ENCODE measurements at regions not wholly inside any gene's neighbourhood (a gene's known extent, or its start where the extent isn't known, plus 50 kb on each side); places are given as distances from the start of the nearest gene placed in this dataset.

DNA sequence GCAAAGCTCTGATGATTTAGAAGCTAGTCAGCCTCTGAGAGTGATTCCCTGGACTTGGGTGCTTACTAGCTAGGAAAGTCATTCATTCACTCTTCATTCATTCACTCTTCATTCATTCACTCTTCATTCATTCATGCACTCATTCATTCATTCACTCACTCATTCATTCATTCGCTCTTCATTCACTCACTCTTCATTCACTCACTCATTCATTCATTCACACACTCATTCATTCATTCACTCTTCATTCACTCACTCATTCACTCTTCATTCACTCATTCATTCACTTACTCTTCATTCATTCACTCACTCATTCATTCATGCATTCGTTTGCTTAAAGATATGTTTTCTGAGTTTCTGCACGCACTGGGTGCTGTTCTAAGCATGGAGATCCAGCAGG, 292.7 kb upstream of the TNRC6C start:
- no peaks in the 10 kb centered on the region for H3K36me3 ChIP-seq (ENCODE audit: insufficient read depth)
- DNase-seq (ENCODE audit: extremely low spot score), result no peak
- no peaks in the 10 kb centered on the region for H3K4me1 ChIP-seq (ENCODE audit: insufficient read depth)
- H3K27ac ChIP-seq (ENCODE audit: low read depth), result no peak overlapping the region
- WGBS, result 71% methylated on average over 3 of the region's 3 CpGs
- H3K4me3 ChIP-seq (ENCODE audit: low read depth, low read length), result no peak overlapping the region

- 42% methylated on average over 6 of the region's 6 CpGs for WGBS
- Histone ChIP-seq H3K36me3 (ENCODE audit: insufficient read depth) (no peaks in the 10 kb centered on the region), H3K27ac (ENCODE audit: low read depth) (no peak overlapping the region), H3K4me3 (ENCODE audit: low read depth, low read length) (no peak overlapping the region), H3K4me1 (ENCODE audit: insufficient read depth) (no peaks in the 10 kb centered on the region)
- DNase-seq (ENCODE audit: extremely low spot score), result no peak
Measured at GRCh38 chr17:77666462-77666861, 292.0 kb upstream of the TNRC6C start.

GRCh38 chr17:77666881-77667395, 291.6 kb upstream of the TNRC6C start:
- no peak overlapping the region for H3K4me3 ChIP-seq (ENCODE audit: low read depth, low read length)
- no peak for DNase-seq (ENCODE audit: extremely low spot score)
- no peaks in the 10 kb centered on the region for H3K36me3 ChIP-seq (ENCODE audit: insufficient read depth)
- 67% methylated on average over 7 of the region's 7 CpGs for WGBS
- no peak overlapping the region for H3K27ac ChIP-seq (ENCODE audit: low read depth)
- H3K4me1 ChIP-seq (ENCODE audit: insufficient read depth), result no peaks in the 10 kb centered on the region

DNA sequence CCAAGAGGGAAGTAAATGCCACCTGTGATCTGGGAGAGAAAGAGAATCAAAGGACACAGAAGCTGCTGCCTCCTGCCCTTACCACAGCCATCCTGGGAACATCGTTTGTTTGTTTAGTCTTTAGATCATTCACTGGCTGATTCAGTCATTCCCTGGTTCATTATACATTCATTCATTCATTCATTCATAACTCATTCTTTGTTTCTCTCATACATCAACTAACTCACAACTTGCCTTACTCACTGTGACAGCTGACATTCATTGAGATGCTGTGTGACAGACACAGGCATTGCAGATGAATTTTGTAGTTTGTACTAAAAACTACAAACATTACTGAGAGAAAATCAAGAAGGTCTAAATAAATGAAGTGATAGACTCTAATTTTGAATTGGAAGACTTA, 291.0 kb upstream of the TNRC6C start:
- H3K27ac ChIP-seq (ENCODE audit: low read depth), result no peak overlapping the region
- H3K4me1 ChIP-seq (ENCODE audit: insufficient read depth), result no peaks in the 10 kb centered on the region
- no peak overlapping the region for H3K4me3 ChIP-seq (ENCODE audit: low read depth, low read length)
- H3K36me3 ChIP-seq (ENCODE audit: insufficient read depth), result no peaks in the 10 kb centered on the region
- no peak for DNase-seq (ENCODE audit: extremely low spot score)
- WGBS, result 64% methylated on average over 1 of the region's 1 CpG

- no peak for DNase-seq (ENCODE audit: extremely low spot score)
- 56% methylated on average over 2 of the region's 2 CpGs for WGBS
- Histone ChIP-seq H3K4me1 (ENCODE audit: insufficient read depth) (no peaks in the 10 kb centered on the region), H3K27ac (ENCODE audit: low read depth) (no peak overlapping the region), H3K4me3 (ENCODE audit: low read depth, low read length) (no peak overlapping the region), H3K36me3 (ENCODE audit: insufficient read depth) (no peaks in the 10 kb centered on the region)
Measured at GRCh38 chr17:77668518-77668917, 290.0 kb upstream of the TNRC6C start.

- 95% methylated on average over 2 of the region's 2 CpGs for WGBS
- Histone ChIP-seq H3K36me3 (ENCODE audit: insufficient read depth) (no peaks in the 10 kb centered on the region), H3K4me3 (ENCODE audit: low read depth, low read length) (no peak overlapping the region), H3K4me1 (ENCODE audit: insufficient read depth) (no peaks in the 10 kb centered on the region), H3K27ac (ENCODE audit: low read depth) (no peak overlapping the region)
- no peak for DNase-seq (ENCODE audit: extremely low spot score)
Measured at GRCh38 chr17:77670173-77670572, 288.3 kb upstream of the TNRC6C start.

DNA sequence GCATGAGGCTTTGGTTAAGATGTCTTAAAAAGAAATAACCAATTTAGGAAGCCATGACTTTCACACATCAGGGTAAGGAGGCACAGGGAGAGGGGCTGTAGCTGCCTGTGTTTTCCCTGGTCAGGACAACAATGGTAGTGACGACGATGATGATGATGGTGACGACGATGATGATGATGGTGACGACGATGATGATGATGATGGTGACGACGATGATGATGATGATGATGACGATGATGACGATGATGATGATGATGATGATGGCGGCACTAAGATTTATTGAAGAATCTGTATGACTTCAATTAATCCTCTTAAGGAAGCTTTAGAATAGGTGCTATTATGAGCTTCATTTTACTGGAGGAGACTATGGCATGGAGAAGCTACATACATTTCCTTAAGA, 284.1 kb upstream of the TNRC6C start:
- DNase-seq (ENCODE audit: extremely low spot score), result no peak
- no peaks in the 10 kb centered on the region for H3K36me3 ChIP-seq (ENCODE audit: insufficient read depth)
- no peak overlapping the region for H3K27ac ChIP-seq (ENCODE audit: low read depth)
- no peak overlapping the region for H3K4me3 ChIP-seq (ENCODE audit: low read depth, low read length)
- WGBS, result 86% methylated on average over 11 of the region's 11 CpGs
- no peaks in the 10 kb centered on the region for H3K4me1 ChIP-seq (ENCODE audit: insufficient read depth)

GRCh38 chr17:77675411-77675810, 283.1 kb upstream of the TNRC6C start:
- Histone ChIP-seq H3K36me3 (ENCODE audit: insufficient read depth) (no peaks in the 10 kb centered on the region), H3K27ac (ENCODE audit: low read depth) (no peak overlapping the region), H3K4me1 (ENCODE audit: insufficient read depth) (no peaks in the 10 kb centered on the region), H3K4me3 (ENCODE audit: low read depth, low read length) (no peak overlapping the region)
- DNase-seq (ENCODE audit: extremely low spot score), result no peak
- 97% methylated on average over 8 of the region's 8 CpGs for WGBS

GRCh38 chr17:77675816-77676215, 282.7 kb upstream of the TNRC6C start:
- Histone ChIP-seq H3K36me3 (ENCODE audit: insufficient read depth) (no peaks in the 10 kb centered on the region), H3K27ac (ENCODE audit: low read depth) (no peak overlapping the region), H3K4me1 (ENCODE audit: insufficient read depth) (no peaks in the 10 kb centered on the region), H3K4me3 (ENCODE audit: low read depth, low read length) (no peak overlapping the region)
- DNase-seq (ENCODE audit: extremely low spot score), result no peak
- 38% methylated on average over 5 of the region's 5 CpGs for WGBS

- no peaks in the 10 kb centered on the region for H3K4me1 ChIP-seq (ENCODE audit: insufficient read depth)
- H3K36me3 ChIP-seq (ENCODE audit: insufficient read depth), result no peaks in the 10 kb centered on the region
- no peak for DNase-seq (ENCODE audit: extremely low spot score)
- no peak overlapping the region for H3K27ac ChIP-seq (ENCODE audit: low read depth)
- WGBS, result 30% methylated on average over 23 of the region's 23 CpGs
- H3K4me3 ChIP-seq (ENCODE audit: low read depth, low read length), result no peak overlapping the region
Measured at GRCh38 chr17:77676237-77676661, 282.3 kb upstream of the TNRC6C start.

DNA sequence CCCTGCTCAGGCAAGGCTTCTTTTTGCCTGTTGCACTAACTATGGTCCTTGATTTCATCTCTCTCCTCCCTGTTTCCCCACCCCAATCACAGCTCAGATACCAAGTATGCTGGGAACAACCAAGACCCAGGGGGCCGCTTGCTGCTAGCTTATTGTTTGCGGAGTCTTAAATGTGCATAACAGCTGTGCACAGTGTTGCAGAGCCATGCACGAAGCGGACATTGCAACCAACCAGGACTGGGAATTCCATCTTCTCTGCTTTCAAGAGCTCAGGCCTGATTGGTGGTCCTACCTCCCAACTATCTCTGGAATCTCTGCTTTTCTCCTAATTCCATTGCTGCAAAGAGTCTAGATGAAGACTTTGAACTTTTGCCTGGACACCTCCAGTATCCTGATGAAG, 281.3 kb upstream of the TNRC6C start:
- Histone ChIP-seq H3K36me3 (ENCODE audit: insufficient read depth) (no peaks in the 10 kb centered on the region), H3K4me1 (ENCODE audit: insufficient read depth) (no peaks in the 10 kb centered on the region), H3K4me3 (ENCODE audit: low read depth, low read length) (no peak overlapping the region), H3K27ac (ENCODE audit: low read depth) (no peak overlapping the region)
- 83% methylated on average over 4 of the region's 4 CpGs for WGBS
- no peak for DNase-seq (ENCODE audit: extremely low spot score)

GRCh38 chr17:77677630-77678029, 280.9 kb upstream of the TNRC6C start:
- Histone ChIP-seq H3K36me3 (ENCODE audit: insufficient read depth) (no peaks in the 10 kb centered on the region), H3K4me3 (ENCODE audit: low read depth, low read length) (no peak overlapping the region), H3K27ac (ENCODE audit: low read depth) (no peak overlapping the region), H3K4me1 (ENCODE audit: insufficient read depth) (no peaks in the 10 kb centered on the region)
- no peak for DNase-seq (ENCODE audit: extremely low spot score)
- WGBS, result 72% methylated on average over 13 of the region's 13 CpGs

DNA sequence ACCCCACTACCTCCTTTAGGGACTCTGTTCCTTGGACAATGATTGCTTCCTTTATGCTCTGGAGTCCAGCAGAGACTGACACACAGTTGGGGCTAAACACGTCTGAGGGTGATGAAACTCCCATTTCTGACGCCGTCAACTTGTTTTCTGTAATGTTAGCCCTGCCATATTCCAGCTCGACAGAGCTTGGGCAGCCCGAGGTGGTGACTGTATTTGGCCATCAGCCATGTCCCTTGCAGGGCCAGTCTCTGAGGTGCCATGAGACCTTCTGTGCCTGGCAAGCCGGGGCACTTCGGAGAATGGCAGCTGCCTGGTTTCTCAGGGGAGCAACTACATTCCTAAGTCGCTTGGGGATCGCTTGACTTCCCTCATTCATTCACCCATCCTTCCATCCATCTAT, 278.9 kb upstream of the TNRC6C start:
- no peak overlapping the region for H3K4me3 ChIP-seq (ENCODE audit: low read depth, low read length)
- 83% methylated on average over 9 of the region's 9 CpGs for WGBS
- no peak overlapping the region for H3K27ac ChIP-seq (ENCODE audit: low read depth)
- H3K36me3 ChIP-seq (ENCODE audit: insufficient read depth), result no peaks in the 10 kb centered on the region
- H3K4me1 ChIP-seq (ENCODE audit: insufficient read depth), result no peaks in the 10 kb centered on the region
- no peak for DNase-seq (ENCODE audit: extremely low spot score)

- Histone ChIP-seq H3K4me3 (ENCODE audit: low read depth, low read length) (no peak overlapping the region), H3K4me1 (ENCODE audit: insufficient read depth) (no peaks in the 10 kb centered on the region), H3K27ac (ENCODE audit: low read depth) (no peak overlapping the region), H3K36me3 (ENCODE audit: insufficient read depth) (no peaks in the 10 kb centered on the region)
- peak; percentile 36 for DNase-seq (ENCODE audit: extremely low spot score)
- 13% methylated on average over 8 of the region's 8 CpGs for WGBS
Measured at GRCh38 chr17:77681861-77682260, 276.6 kb upstream of the TNRC6C start.
